Hypothalamus (tissue), 51 donors: ENCODE measurements at regions not wholly inside any gene's neighbourhood (a gene's known extent, or its start where the extent isn't known, plus 50 kb on each side); places are given as distances from the start of the nearest gene placed in this dataset.
A peak's percentile ranks its signal among the peaks of the same experiment; 100 is the strongest.
"Not testable (repeated sequence)": the region's sequence is repeated elsewhere in the genome, so short reads cannot be mapped to it uniquely, and the experiment has no call there.

Experiments
- DNase-seq, 51 donors: peaks; one replicate each; lab custom pipeline; 2025; lab: John Stamatoyannopoulos, UW

GRCh38 chr2:13143451-13143850 lies 426.7 kb downstream of the TRIB2 start:
- no peak for DNase-seq

- DNase-seq: no peak
These were observed 440.2 kb downstream of the TRIB2 start for GRCh38 chr2:13156916-13157315.

GRCh38 chr2:13158466-13158865 lies 441.7 kb downstream of the TRIB2 start:
- no peak for DNase-seq

GRCh38 chr2:13180729-13181128 lies 464.0 kb downstream of the TRIB2 start:
- no peak for DNase-seq

- no peak for DNase-seq
These were observed 476.3 kb downstream of the TRIB2 start for GRCh38 chr2:13193075-13193474.

- DNase-seq: peak in 1 of 51 donors; percentile 6
These were observed 477.2 kb downstream of the TRIB2 start for GRCh38 chr2:13193900-13194299.

- DNase-seq: no peak
These were observed 478.5 kb downstream of the TRIB2 start for GRCh38 chr2:13195270-13195669.

- DNase-seq: no peak
These were observed 480.5 kb downstream of the TRIB2 start for GRCh38 chr2:13197248-13197647.

- no peak for DNase-seq
These were observed 485.2 kb downstream of the TRIB2 start for GRCh38 chr2:13201924-13202323.

- no peak for DNase-seq
These were observed 495.4 kb downstream of the TRIB2 start for GRCh38 chr2:13212115-13212514.

- no peak for DNase-seq
These were observed 501.5 kb downstream of the TRIB2 start for GRCh38 chr2:13218205-13218604.

GRCh38 chr2:13227578-13227977 lies 510.8 kb downstream of the TRIB2 start:
- DNase-seq: peak in 2 of 51 donors; percentile 1

GRCh38 chr2:13230221-13230620 lies 513.5 kb downstream of the TRIB2 start:
- DNase-seq: no peak

GRCh38 chr2:13240061-13240460 lies 523.3 kb downstream of the TRIB2 start:
- DNase-seq: no peak

- no peak for DNase-seq
These were observed 524.2 kb downstream of the TRIB2 start for GRCh38 chr2:13240789-13241487.

- no peak for DNase-seq
These were observed 535.9 kb downstream of the TRIB2 start for GRCh38 chr2:13252615-13253014.

GRCh38 chr2:13255485-13255884 lies 538.7 kb downstream of the TRIB2 start:
- no peak for DNase-seq

- DNase-seq: no peak
These were observed 543.7 kb downstream of the TRIB2 start for GRCh38 chr2:13260402-13260801.

GRCh38 chr2:13266166-13266565 lies 549.4 kb downstream of the TRIB2 start:
- DNase-seq: no peak

GRCh38 chr2:13284688-13285087 lies 568.0 kb downstream of the TRIB2 start:
- DNase-seq: no peak

- DNase-seq: no peak
These were observed 572.6 kb downstream of the TRIB2 start for GRCh38 chr2:13289310-13289709.

- DNase-seq: not testable (repeated sequence)
These were observed 591.7 kb downstream of the TRIB2 start for GRCh38 chr2:13308478-13308805.

- DNase-seq: no peak
These were observed 592.3 kb downstream of the TRIB2 start for GRCh38 chr2:13308989-13309388.
